Chondrocyte (in vitro differentiated cells): ENCODE measurements at regions not wholly inside any gene's neighbourhood (a gene's known extent, or its start where the extent isn't known, plus 50 kb on each side); places are given as distances from the start of the nearest gene placed in this dataset.
"Not testable (repeated sequence)": the region's sequence is repeated elsewhere in the genome, so short reads cannot be mapped to it uniquely, and the experiment has no call there.

Experiments
- DNase-seq: peaks from one replicate; pipeline ENCODE4 v3.0.0; 2021; ENCODE audit warnings: mixed read lengths, low spot score
- H3K27ac Mint-ChIP-seq: one replicate; pipeline ENCODE4 v1.8.0; 2021; ENCODE audit warnings: mild to moderate bottlenecking, moderate library complexity, mixed read lengths; ENCODE audit not compliant: unreplicated experiment
- H3K27me3 Mint-ChIP-seq: 2 replicates; pipeline ENCODE4 v1.8.0; 2021; ENCODE audit warnings: low read depth, mixed read lengths
- H3K36me3 Mint-ChIP-seq: 2 replicates; pipeline ENCODE4 v1.8.0; 2021; ENCODE audit warnings: low read depth, mixed read lengths
- H3K4me1 Mint-ChIP-seq: 2 replicates; pipeline ENCODE4 v1.8.0; 2021; ENCODE audit warnings: low read depth, mild to moderate bottlenecking, mixed read lengths
- H3K4me3 Mint-ChIP-seq: one replicate; pipeline ENCODE4 v1.8.0; 2021; ENCODE audit warnings: mild to moderate bottlenecking, moderate library complexity, mixed read lengths; ENCODE audit not compliant: unreplicated experiment
- H3K9me3 Mint-ChIP-seq: 2 replicates; pipeline ENCODE4 v1.8.0; 2021; ENCODE audit warnings: low read depth, mixed read lengths
- CTCF ChIP-seq: fragments of 200-600 bp; sonication (generic); IDR thresholded peaks from 2 replicates; pipeline ENCODE4 v1.5.0; 2021; ENCODE audit warnings: antibody characterized with exemption, mild to moderate bottlenecking, moderate library complexity

DNA sequence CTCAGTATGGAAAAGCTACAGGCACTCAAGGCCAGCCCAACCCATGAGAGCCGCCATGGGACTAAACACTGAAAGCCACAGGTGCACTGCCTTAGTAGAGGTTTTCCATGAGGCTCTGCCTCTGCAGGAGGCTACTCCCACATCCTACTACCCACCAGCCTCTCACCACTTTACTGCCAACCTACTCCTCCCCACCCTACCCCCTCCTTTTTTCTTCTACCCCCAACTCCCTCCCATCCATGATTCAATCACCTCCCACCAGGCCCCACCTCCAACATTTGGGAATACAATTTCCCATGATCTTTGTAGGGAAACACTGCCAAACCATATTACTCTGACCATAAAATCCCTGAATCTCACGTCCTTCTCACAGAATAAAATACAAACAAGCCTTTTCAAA lies 101.6 kb upstream of the CTSV start:
- DNase-seq, result no peak
- H3K4me1 Mint-ChIP-seq, result no peaks in the 10 kb centered on the region
- H3K27ac Mint-ChIP-seq, result no peak overlapping the region
- H3K4me3 Mint-ChIP-seq, result no peak overlapping the region
- H3K27me3 Mint-ChIP-seq, result peaks cover 3% of the 10 kb centered on the region
- H3K9me3 Mint-ChIP-seq, result no peaks in the 10 kb centered on the region
- TF ChIP-seq CTCF, result no peak
- peaks cover 2% of the 10 kb centered on the region for H3K36me3 Mint-ChIP-seq

DNA sequence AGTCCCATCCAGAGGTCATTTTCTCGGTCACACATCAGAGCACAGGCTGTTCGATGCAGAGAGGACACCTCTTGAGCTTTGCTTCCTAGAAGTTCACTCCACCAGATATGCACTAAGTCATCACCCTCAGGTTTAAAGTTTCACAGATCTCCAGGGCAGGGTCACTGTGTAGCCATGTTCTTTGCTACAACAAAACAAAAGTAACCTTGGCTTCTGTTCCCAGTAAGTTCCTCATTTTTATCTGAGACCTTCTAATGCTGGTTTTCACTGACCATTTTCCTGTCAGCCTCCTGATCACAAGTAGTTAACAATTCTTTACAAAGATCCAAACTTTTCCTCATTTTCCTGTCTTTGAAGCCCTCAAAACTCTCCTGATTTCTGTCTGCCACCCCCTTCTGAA lies 97.5 kb upstream of the CTSV start:
- Mint-ChIP-seq H3K27me3 (no peaks in the 10 kb centered on the region), H3K27ac (no peak overlapping the region), H3K4me3 (no peak overlapping the region), H3K36me3 (peaks cover 2% of the 10 kb centered on the region), H3K9me3 (no peaks in the 10 kb centered on the region), H3K4me1 (no peaks in the 10 kb centered on the region)
- TF ChIP-seq CTCF, result no peak
- no peak for DNase-seq

- not testable (repeated sequence) for H3K27ac Mint-ChIP-seq, H3K36me3 Mint-ChIP-seq, DNase-seq, H3K9me3 Mint-ChIP-seq, H3K27me3 Mint-ChIP-seq, H3K4me1 Mint-ChIP-seq, H3K4me3 Mint-ChIP-seq
Measured at GRCh38 chr9:97133966-97134365, 95.0 kb upstream of the CTSV start.

DNA sequence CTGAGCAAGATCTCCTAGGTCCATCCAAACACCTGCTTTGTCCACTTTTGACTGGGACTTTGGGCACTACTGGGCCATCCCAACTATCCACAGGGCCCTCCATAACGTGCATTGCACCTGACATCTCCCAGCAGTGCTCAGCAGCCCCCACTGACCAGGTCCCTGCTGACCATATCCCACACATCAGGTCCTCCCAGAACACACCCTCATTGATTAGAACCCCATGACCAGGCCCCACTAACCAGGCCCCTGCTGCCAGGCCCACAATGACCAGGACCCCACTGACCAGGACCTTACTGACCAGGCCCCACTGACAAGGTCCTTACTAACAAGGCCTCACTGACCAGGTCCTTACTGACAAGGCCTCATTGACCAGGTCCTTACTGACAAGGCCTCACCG lies 93.9 kb upstream of the CTSV start:
- Mint-ChIP-seq H3K27me3 (no peaks in the 10 kb centered on the region), H3K27ac (no peak overlapping the region), H3K4me3 (no peak overlapping the region), H3K36me3 (peaks cover 5% of the 10 kb centered on the region), H3K4me1 (no peaks in the 10 kb centered on the region), H3K9me3 (no peaks in the 10 kb centered on the region)
- no peak for TF ChIP-seq CTCF
- peak; percentile 64 for DNase-seq

DNA sequence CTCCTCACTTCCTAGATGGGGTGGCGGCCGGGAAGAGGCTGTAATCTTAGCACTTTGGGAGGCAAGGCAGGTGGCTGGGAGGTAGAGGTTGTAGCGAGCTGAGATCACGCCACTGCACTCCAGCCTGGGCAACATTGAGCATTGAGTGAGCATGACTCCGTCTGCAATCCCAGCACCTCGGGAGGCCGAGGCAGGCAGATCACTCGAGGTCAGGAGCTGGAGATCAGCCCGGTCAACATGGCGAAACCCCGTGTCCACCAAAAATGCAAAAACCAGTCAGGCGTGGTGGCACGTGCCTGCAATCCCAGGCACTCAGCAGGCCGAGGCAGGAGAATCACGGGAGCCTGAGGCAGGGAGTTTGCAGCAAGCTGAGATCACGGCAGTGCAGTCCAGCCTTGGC lies 91.9 kb upstream of the CTSV start:
- DNase-seq, H3K4me1 Mint-ChIP-seq, H3K27ac Mint-ChIP-seq, H3K9me3 Mint-ChIP-seq, H3K36me3 Mint-ChIP-seq, H3K27me3 Mint-ChIP-seq, H3K4me3 Mint-ChIP-seq: not testable (repeated sequence)

DNA sequence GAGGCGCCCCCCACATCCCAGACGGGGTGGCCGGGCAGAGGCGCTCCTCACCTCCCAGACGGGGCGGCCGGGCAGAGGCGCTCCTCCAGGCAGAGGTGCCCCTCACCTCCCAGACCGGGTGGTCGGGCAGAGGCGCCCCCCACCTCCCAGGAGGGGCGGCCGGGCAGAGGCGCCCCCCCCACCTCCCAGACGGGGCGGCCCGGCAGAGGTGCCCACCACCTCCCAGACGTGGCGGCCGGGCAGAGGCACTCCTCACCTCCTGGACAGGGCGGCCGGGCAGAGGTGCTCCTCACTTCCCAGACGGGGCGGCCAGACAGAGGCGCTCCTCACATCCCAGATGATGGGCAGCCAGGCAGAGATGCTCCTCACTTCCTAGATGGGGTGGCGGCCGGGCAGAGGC lies 91.4 kb upstream of the CTSV start:
- H3K9me3 Mint-ChIP-seq, H3K36me3 Mint-ChIP-seq, H3K4me3 Mint-ChIP-seq: not testable (repeated sequence)

DNA sequence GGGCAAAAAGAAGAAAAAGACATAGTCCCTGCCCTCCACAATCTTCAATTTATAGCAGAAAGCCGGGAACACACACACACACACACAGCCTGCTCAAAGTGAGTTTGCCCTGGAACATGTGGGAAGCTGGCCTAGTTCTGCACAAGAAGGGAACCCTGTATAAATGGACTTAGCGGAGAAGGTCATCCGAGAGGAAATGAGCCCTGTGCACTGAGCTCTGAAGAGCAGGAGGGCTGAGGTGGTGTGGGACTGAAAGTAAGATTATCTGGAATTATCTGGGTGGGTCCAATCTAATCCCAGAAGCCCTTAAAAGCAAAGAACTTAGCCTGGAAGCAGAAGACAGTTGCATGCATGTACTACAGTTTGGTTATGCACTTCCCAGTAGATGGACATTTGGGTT lies 90.0 kb upstream of the CTSV start:
- Mint-ChIP-seq H3K4me1 (no peaks in the 10 kb centered on the region), H3K27ac (no peak overlapping the region), H3K9me3 (peaks cover 8% of the 10 kb centered on the region), H3K4me3 (no peak overlapping the region), H3K27me3 (peaks cover 2% of the 10 kb centered on the region), H3K36me3 (peaks cover 5% of the 10 kb centered on the region)
- DNase-seq, result no peak
- no peak for TF ChIP-seq CTCF

More for the DNA sequence above, 91.4 kb upstream of the CTSV start:
- not testable (repeated sequence) for H3K27ac Mint-ChIP-seq, DNase-seq, H3K27me3 Mint-ChIP-seq, H3K4me1 Mint-ChIP-seq
